C4-2B (cell line): ENCODE measurements at regions not wholly inside any gene's neighbourhood (a gene's known extent, or its start where the extent isn't known, plus 50 kb on each side); places are given as distances from the start of the nearest gene placed in this dataset.

Source experiments
- H3K27ac ChIP-seq: fragments of 450-650 bp; 2 replicates; pipeline ENCODE4 v1.5.1; 2017
- ZFX ChIP-seq: fragments of 450-650 bp; IDR thresholded peaks from 2 replicates; pipeline ENCODE4 v1.6.1; 2017
- TF ChIP-seq, protein P1 (sequence below): fragments of 450-650 bp; conservative IDR thresholded peaks from 2 replicates; pipeline ENCODE4 v1.5.1; 2017; ENCODE audit warnings: mild to moderate bottlenecking

- H3K27ac ChIP-seq: no peak overlapping the region
- no peak for TF ChIP-seq ZFX
- TF ChIP-seq, protein P1, sequence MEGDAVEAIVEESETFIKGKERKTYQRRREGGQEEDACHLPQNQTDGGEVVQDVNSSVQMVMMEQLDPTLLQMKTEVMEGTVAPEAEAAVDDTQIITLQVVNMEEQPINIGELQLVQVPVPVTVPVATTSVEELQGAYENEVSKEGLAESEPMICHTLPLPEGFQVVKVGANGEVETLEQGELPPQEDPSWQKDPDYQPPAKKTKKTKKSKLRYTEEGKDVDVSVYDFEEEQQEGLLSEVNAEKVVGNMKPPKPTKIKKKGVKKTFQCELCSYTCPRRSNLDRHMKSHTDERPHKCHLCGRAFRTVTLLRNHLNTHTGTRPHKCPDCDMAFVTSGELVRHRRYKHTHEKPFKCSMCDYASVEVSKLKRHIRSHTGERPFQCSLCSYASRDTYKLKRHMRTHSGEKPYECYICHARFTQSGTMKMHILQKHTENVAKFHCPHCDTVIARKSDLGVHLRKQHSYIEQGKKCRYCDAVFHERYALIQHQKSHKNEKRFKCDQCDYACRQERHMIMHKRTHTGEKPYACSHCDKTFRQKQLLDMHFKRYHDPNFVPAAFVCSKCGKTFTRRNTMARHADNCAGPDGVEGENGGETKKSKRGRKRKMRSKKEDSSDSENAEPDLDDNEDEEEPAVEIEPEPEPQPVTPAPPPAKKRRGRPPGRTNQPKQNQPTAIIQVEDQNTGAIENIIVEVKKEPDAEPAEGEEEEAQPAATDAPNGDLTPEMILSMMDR: no peak
Observed at GRCh38 chr13:26155568-26155967, 66.5 kb downstream of the RNF6 start.

DNA sequence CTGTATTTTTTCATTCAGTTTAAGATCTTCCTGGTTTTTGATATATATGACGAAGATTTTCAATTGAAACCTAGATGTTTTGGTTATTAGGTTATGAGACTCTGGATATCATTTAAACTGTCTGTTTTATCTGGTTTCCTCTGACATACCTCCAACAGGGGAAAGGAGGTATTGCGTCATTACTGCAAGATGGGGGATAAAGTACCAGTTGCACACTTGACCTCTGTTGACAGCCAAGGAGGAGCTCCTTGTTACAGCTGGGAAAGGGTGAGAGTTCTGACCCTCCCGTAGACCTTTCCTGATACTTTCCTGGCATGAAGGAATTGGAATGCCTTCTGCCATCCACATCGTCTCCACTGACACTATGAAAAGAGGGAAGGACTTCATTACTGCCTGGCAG lies 82.0 kb upstream of the SHISA2 start:
- TF ChIP-seq, protein P1: no peak
- TF ChIP-seq ZFX: no peak
- H3K27ac ChIP-seq: no peak overlapping the region

DNA sequence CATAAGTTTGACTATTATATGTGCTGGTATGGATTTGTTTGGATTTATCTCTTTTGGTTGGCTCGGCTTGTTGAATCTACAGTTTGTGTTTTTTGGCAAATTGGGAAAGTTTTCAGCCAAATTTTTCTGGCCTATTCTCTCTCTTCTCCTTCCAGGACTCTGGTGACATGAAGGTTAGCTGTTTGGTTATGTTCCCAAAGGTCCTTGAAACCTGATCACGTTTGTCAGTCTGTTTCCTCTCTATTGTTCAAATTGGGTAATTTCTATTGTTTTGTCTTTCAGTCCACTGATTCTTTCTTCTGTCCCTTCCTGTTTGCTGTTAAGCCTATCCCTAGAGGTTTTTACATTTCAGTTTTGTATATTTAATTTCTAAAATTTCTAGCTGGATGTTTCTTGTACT lies 81.5 kb upstream of the SHISA2 start:
- no peak overlapping the region for H3K27ac ChIP-seq
- no peak for TF ChIP-seq ZFX
- TF ChIP-seq, protein P1: no peak

DNA sequence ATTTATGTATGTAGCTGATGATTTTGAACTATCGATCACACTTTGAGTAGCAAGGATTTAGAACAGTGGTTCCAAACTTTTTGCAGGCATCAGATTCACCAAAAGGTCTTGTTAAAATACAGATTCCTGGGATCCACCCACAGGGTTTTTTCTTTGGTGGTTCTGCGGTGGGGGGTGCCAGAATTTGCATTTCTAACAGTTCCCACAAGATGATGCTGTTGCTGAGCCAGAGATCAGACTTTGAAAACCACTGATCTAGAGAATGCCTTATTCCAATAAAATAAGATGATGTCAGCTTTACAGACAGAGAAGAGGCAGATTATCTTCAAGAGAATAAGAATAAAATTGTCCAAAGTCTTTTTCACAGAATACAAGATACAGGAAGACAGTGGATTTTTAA lies 80.9 kb upstream of the SHISA2 start:
- H3K27ac ChIP-seq: no peak overlapping the region
- TF ChIP-seq, protein P1: peak; percentile 95
- no peak for TF ChIP-seq ZFX

DNA sequence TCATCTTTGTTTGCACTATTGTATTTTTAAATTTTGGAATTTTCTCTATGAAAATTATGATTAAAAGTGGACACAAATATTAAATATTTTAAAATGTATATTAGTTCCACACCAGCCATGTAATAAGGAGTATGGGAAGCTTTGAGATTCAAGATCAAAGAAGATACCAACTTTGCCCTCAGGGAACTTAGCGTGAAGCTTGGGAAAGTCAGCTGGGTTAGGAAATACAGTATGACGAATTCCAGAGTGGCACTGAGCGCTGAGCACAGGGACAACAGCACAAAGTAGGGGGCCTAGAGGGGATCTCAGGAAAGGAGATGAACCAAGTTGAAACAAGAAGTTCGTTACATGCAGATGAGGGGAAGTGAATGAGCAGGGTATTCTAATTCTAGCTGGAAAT lies 76.9 kb upstream of the SHISA2 start:
- no peak for TF ChIP-seq ZFX
- TF ChIP-seq, protein P1: no peak
- no peak overlapping the region for H3K27ac ChIP-seq

DNA sequence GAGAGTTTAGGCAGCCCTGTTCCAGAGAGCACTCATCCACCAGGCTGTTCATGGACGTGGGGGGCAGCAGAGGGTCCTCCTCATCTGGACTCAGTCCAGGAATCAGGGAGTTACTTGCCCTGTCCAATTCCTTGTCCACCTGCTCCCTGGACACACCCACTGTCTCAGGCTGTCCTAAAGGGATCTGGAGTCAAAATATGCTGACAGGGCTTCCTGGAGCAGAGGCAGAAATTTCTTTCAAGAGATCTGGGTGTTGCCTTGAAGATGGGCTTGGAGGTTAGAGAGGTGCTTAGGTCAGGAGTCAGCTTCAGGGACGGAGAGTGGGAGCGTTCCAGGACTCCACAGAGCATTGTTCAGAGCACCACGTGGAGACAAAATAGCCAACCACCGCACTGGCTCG lies 65.8 kb upstream of the SHISA2 start:
- no peak overlapping the region for H3K27ac ChIP-seq
- TF ChIP-seq, protein P1: no peak
- TF ChIP-seq ZFX: no peak

DNA sequence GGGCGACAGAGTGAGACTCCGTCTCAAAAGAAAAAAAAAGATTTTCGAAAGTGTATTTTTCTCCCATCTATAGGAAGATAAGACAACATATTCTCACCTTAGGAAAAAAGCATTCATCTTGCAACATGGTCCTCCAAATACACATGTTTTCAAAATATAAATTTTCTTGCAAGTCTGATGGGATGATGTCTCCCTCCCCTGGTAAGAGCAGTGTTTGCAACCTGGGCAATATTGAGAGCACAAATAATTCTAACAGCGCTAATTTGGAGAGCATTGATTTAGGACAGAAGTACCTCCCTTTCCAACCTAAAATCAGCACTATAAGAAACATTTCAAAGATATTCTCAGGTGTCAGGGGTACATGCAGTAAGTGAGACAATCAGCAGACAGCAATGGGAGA lies 61.0 kb upstream of the SHISA2 start:
- H3K27ac ChIP-seq: no peak overlapping the region
- no peak for TF ChIP-seq ZFX
- TF ChIP-seq, protein P1: peak; percentile 81

- H3K27ac ChIP-seq: no peak overlapping the region
- no peak for TF ChIP-seq ZFX
- TF ChIP-seq, protein P1: no peak
Observed at GRCh38 chr13:26111797-26112196, 60.0 kb upstream of the SHISA2 start.
